ENCODE measurements at regions not wholly inside any gene's neighbourhood (a gene's known extent, or its start where the extent isn't known, plus 50 kb on each side); places are given as distances from the start of the nearest gene placed in this dataset.

- TF ChIP-seq POLR2A (IDR thresholded peaks at IDR 0.05): no peak
- TF ChIP-seq, protein P1, sequence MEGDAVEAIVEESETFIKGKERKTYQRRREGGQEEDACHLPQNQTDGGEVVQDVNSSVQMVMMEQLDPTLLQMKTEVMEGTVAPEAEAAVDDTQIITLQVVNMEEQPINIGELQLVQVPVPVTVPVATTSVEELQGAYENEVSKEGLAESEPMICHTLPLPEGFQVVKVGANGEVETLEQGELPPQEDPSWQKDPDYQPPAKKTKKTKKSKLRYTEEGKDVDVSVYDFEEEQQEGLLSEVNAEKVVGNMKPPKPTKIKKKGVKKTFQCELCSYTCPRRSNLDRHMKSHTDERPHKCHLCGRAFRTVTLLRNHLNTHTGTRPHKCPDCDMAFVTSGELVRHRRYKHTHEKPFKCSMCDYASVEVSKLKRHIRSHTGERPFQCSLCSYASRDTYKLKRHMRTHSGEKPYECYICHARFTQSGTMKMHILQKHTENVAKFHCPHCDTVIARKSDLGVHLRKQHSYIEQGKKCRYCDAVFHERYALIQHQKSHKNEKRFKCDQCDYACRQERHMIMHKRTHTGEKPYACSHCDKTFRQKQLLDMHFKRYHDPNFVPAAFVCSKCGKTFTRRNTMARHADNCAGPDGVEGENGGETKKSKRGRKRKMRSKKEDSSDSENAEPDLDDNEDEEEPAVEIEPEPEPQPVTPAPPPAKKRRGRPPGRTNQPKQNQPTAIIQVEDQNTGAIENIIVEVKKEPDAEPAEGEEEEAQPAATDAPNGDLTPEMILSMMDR (IDR thresholded peaks at IDR 0.05): no peak
These were observed 392.1 kb upstream of the DAB2 start for GRCh38 chr5:39816866-39817265.

Data from testis (tissue), 2 donors.